ENCODE measurements at regions not wholly inside any gene's neighbourhood (a gene's known extent, or its start where the extent isn't known, plus 50 kb on each side); places are given as distances from the start of the nearest gene placed in this dataset.

GRCh38 chr5:4875942-4876341, 264.2 kb upstream of the ADAMTS16 start:
- Histone ChIP-seq H3K9ac (no peak overlapping the region), H3K4me3 (ENCODE audit: low read depth, low read length) (no peak overlapping the region), H3K9me3 (ENCODE audit: control insufficient read depth, low read length) (no peaks in the 10 kb centered on the region), H3K4me1 (no peaks in the 10 kb centered on the region), H3K4me2 (ENCODE audit: low read length) (no peak overlapping the region), H3K27ac (no peak overlapping the region), H3K36me3 (ENCODE audit: control insufficient read depth, insufficient read depth, low read length) (no peaks in the 10 kb centered on the region), H2AFZ (no peak overlapping the region), H3K27me3 (ENCODE audit: control insufficient read depth, insufficient read depth, low read length) (no peaks in the 10 kb centered on the region), H3K79me2 (no peaks in the 10 kb centered on the region)
- TF ChIP-seq CTCF (IDR thresholded peaks at IDR 0.05), result no peak

- Histone ChIP-seq H3K4me1 (no peaks in the 10 kb centered on the region), H3K9ac (no peak overlapping the region), H2AFZ (no peak overlapping the region), H3K4me3 (ENCODE audit: low read depth, low read length) (no peak overlapping the region), H3K79me2 (no peaks in the 10 kb centered on the region), H3K27ac (no peak overlapping the region), H3K27me3 (ENCODE audit: control insufficient read depth, insufficient read depth, low read length) (no peaks in the 10 kb centered on the region), H3K9me3 (ENCODE audit: control insufficient read depth, low read length) (no peaks in the 10 kb centered on the region), H3K36me3 (ENCODE audit: control insufficient read depth, insufficient read depth, low read length) (no peaks in the 10 kb centered on the region), H3K4me2 (ENCODE audit: low read length) (no peak overlapping the region)
- no peak for TF ChIP-seq CTCF (IDR thresholded peaks at IDR 0.05)
Observed at GRCh38 chr5:4876804-4877203, 263.3 kb upstream of the ADAMTS16 start.

- H2AFZ ChIP-seq, result no peak overlapping the region
- no peaks in the 10 kb centered on the region for H3K9me3 ChIP-seq (ENCODE audit: control insufficient read depth, low read length)
- H3K36me3 ChIP-seq (ENCODE audit: control insufficient read depth, insufficient read depth, low read length), result no peaks in the 10 kb centered on the region
- TF ChIP-seq CTCF (IDR thresholded peaks at IDR 0.05), result no peak
- no peak overlapping the region for H3K27ac ChIP-seq
- no peaks in the 10 kb centered on the region for H3K27me3 ChIP-seq (ENCODE audit: control insufficient read depth, insufficient read depth, low read length)
- no peak overlapping the region for H3K4me3 ChIP-seq (ENCODE audit: low read depth, low read length)
- H3K9ac ChIP-seq, result no peak overlapping the region
- no peaks in the 10 kb centered on the region for H3K79me2 ChIP-seq
- H3K4me2 ChIP-seq (ENCODE audit: low read length), result no peak overlapping the region
- no peaks in the 10 kb centered on the region for H3K4me1 ChIP-seq
Observed at GRCh38 chr5:4877579-4877978, 262.6 kb upstream of the ADAMTS16 start.

- Histone ChIP-seq H3K9ac (no peak overlapping the region), H3K4me3 (ENCODE audit: low read depth, low read length) (no peak overlapping the region), H3K4me1 (no peaks in the 10 kb centered on the region), H2AFZ (no peak overlapping the region), H3K27ac (no peak overlapping the region), H3K9me3 (ENCODE audit: control insufficient read depth, low read length) (no peaks in the 10 kb centered on the region), H3K79me2 (no peaks in the 10 kb centered on the region), H3K36me3 (ENCODE audit: control insufficient read depth, insufficient read depth, low read length) (no peaks in the 10 kb centered on the region), H3K27me3 (ENCODE audit: control insufficient read depth, insufficient read depth, low read length) (no peaks in the 10 kb centered on the region), H3K4me2 (ENCODE audit: low read length) (no peak overlapping the region)
- TF ChIP-seq CTCF (IDR thresholded peaks at IDR 0.05), result no peak
Observed at GRCh38 chr5:4879075-4879474, 261.1 kb upstream of the ADAMTS16 start.

GRCh38 chr5:4879693-4880303, 260.3 kb upstream of the ADAMTS16 start:
- peak; percentile 50 for TF ChIP-seq CTCF (IDR thresholded peaks at IDR 0.05)
- H3K9ac ChIP-seq, result no peak overlapping the region
- no peak overlapping the region for H3K4me3 ChIP-seq (ENCODE audit: low read depth, low read length)
- H3K36me3 ChIP-seq (ENCODE audit: control insufficient read depth, insufficient read depth, low read length), result no peaks in the 10 kb centered on the region
- H3K9me3 ChIP-seq (ENCODE audit: control insufficient read depth, low read length), result no peaks in the 10 kb centered on the region
- no peak overlapping the region for H3K27ac ChIP-seq
- H2AFZ ChIP-seq, result no peak overlapping the region
- no peaks in the 10 kb centered on the region for H3K27me3 ChIP-seq (ENCODE audit: control insufficient read depth, insufficient read depth, low read length)
- H3K4me1 ChIP-seq, result no peaks in the 10 kb centered on the region
- no peak overlapping the region for H3K4me2 ChIP-seq (ENCODE audit: low read length)
- H3K79me2 ChIP-seq, result no peaks in the 10 kb centered on the region
